ENCODE measurements at regions not wholly inside any gene's neighbourhood (a gene's known extent, or its start where the extent isn't known, plus 50 kb on each side); places are given as distances from the start of the nearest gene placed in this dataset.

DNA sequence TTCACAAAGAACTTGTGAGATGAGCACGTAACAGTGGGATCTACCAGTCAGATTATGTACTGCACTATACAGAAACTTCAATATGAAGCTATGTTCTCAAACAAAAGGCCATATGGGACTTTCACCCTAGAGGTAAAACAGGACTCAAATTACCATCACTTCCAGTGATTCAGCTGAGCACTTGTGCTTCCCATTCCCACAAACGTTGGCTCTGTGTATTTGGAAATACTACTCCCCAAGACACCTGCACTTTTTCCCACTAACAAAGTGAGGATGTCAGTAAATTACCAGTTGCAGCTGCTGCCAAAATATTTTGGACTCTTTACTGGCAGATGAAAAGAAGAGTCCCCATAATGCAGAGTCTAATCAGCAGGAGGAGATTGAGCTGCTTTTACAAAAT lies 1570.1 kb downstream of the SI start:
- TF ChIP-seq ZNF138 (tag by site-specific recombination; IDR thresholded peaks at IDR 0.05; ENCODE audit: borderline replicate concordance) = no peak
- no peak for TF ChIP-seq ZIC2 (tag by site-specific recombination; IDR thresholded peaks at IDR 0.05)
- no peak for TF ChIP-seq ZBTB20 (tag by site-specific recombination; IDR thresholded peaks at IDR 0.05)
- TF ChIP-seq ZNF175 (tag by site-specific recombination; IDR thresholded peaks at IDR 0.05) = no peak
- TF ChIP-seq, protein P1, sequence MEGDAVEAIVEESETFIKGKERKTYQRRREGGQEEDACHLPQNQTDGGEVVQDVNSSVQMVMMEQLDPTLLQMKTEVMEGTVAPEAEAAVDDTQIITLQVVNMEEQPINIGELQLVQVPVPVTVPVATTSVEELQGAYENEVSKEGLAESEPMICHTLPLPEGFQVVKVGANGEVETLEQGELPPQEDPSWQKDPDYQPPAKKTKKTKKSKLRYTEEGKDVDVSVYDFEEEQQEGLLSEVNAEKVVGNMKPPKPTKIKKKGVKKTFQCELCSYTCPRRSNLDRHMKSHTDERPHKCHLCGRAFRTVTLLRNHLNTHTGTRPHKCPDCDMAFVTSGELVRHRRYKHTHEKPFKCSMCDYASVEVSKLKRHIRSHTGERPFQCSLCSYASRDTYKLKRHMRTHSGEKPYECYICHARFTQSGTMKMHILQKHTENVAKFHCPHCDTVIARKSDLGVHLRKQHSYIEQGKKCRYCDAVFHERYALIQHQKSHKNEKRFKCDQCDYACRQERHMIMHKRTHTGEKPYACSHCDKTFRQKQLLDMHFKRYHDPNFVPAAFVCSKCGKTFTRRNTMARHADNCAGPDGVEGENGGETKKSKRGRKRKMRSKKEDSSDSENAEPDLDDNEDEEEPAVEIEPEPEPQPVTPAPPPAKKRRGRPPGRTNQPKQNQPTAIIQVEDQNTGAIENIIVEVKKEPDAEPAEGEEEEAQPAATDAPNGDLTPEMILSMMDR (tag by site-specific recombination; IDR thresholded peaks at IDR 0.05) = no peak
- TF ChIP-seq ZNF202 (tag by site-specific recombination; IDR thresholded peaks at IDR 0.05; ENCODE audit: borderline replicate concordance) = no peak

Data from HEK293 (cell line).